ENCODE measurements at regions not wholly inside any gene's neighbourhood (a gene's known extent, or its start where the extent isn't known, plus 50 kb on each side); places are given as distances from the start of the nearest gene placed in this dataset.

- DNase-seq (no peak), ATAC-seq (no peak)
- Mint-ChIP-seq H3K36me3 (ENCODE audit: insufficient read depth) (no peaks in the 10 kb centered on the region), H3K4me1 (ENCODE audit: low read depth) (no peaks in the 10 kb centered on the region), H3K4me3 (no peak overlapping the region), H3K9me3 (no peaks in the 10 kb centered on the region), H3K27me3 (ENCODE audit: low read depth) (no peaks in the 10 kb centered on the region)
Measured at GRCh38 chr6:117167520-117168271, 97.7 kb upstream of the VGLL2 start.

- H3K4me1 Mint-ChIP-seq (ENCODE audit: low read depth) = no peaks in the 10 kb centered on the region
- no peak overlapping the region for H3K4me3 Mint-ChIP-seq
- no peaks in the 10 kb centered on the region for H3K27me3 Mint-ChIP-seq (ENCODE audit: low read depth)
- DNase-seq (no peak), ATAC-seq (no peak)
- H3K36me3 Mint-ChIP-seq (ENCODE audit: insufficient read depth) = no peaks in the 10 kb centered on the region
- H3K9me3 Mint-ChIP-seq = no peaks in the 10 kb centered on the region
Measured at GRCh38 chr6:117168296-117169063, 96.9 kb upstream of the VGLL2 start.

DNA sequence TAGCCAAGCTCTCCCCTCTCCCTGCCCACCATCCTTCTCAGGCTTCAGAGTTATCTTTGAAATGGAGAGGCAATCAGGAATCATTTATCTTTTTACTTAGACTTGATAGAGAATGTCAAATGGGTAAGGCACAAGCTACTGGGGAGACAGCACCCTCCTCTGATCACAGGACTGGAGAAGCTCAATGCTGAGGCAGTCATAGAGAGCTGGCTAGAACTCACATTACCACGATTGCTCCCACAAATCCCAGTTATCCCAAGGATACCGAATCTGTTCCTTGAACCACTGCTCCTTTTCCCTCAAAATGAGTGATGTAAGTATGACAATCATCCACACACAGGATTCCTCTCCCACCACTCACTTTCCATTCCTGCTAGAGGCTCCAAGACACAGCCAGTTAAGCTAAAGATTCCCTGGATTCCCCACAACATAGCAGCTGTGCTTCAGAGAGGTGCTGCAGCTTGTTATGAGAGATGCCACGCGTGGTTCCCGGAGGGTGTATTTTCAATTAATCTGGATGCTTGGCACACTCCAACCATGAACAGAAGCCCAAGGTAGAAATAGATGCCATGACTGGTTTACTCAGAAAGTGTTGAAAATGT, 96.2 kb upstream of the VGLL2 start:
- DNase-seq (no peak), ATAC-seq (no peak)
- H3K4me1 Mint-ChIP-seq (ENCODE audit: low read depth) = no peaks in the 10 kb centered on the region
- H3K36me3 Mint-ChIP-seq (ENCODE audit: insufficient read depth) = no peaks in the 10 kb centered on the region
- no peaks in the 10 kb centered on the region for H3K27me3 Mint-ChIP-seq (ENCODE audit: low read depth)
- H3K9me3 Mint-ChIP-seq = no peaks in the 10 kb centered on the region
- H3K4me3 Mint-ChIP-seq = no peak overlapping the region

DNA sequence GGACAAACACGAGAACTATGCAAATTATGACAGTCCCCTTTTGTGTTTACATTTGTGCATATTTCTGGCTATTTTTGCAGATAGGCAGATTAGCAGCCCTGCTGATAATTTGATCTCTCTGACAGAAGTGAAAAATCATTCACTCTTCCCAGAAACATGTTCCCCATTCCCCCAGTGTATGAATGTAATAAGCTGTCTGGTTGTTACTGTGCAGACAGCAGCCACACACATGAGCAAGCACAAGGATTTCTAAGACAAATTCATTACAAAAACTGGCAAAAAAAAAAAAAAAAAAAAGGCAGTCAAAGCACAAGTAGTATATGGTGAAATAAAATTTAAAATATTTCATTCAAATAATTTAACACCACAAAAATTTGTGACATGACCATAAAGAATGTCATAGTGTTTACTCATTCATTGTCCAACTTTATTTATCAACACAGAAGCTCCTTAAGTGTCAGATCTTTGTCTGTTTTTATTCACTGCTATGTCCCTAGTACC, 95.5 kb upstream of the VGLL2 start:
- Mint-ChIP-seq H3K36me3 (ENCODE audit: insufficient read depth) (no peaks in the 10 kb centered on the region), H3K9me3 (no peaks in the 10 kb centered on the region), H3K4me1 (ENCODE audit: low read depth) (no peaks in the 10 kb centered on the region), H3K27me3 (ENCODE audit: low read depth) (no peaks in the 10 kb centered on the region), H3K4me3 (no peak overlapping the region)
- ATAC-seq (no peak), DNase-seq (no peak)

DNA sequence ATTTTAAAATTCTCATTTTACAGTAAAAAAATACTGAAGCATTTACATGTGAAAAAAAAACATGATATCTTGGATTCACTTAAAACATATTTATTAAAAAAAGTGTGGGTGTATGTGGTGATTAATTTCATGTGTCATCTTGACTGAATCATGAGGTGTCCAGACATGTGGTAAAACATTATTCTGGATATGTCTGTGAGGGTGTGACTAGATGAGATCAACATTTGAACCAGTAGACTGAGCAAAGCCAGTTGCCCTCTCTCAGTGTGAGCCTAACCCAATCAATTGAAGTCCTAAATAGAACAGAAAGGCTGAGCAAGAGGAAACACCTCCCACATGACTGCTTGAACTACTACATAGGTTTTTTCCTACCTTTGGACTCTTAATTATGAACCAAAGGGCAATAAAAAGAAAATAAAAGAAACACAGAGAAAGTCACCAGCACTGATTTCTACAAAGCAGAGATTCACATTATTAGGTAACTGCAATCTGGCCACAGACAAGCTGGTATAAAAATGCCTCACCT, 90.5 kb upstream of the VGLL2 start:
- DNase-seq = no peak
- no peak for ATAC-seq
- peaks cover 17% of the 10 kb centered on the region for H3K9me3 Mint-ChIP-seq
- no peaks in the 10 kb centered on the region for H3K4me1 Mint-ChIP-seq (ENCODE audit: low read depth)
- no peak overlapping the region for H3K4me3 Mint-ChIP-seq
- no peaks in the 10 kb centered on the region for H3K27me3 Mint-ChIP-seq (ENCODE audit: low read depth)
- H3K36me3 Mint-ChIP-seq (ENCODE audit: insufficient read depth) = no peaks in the 10 kb centered on the region

DNA sequence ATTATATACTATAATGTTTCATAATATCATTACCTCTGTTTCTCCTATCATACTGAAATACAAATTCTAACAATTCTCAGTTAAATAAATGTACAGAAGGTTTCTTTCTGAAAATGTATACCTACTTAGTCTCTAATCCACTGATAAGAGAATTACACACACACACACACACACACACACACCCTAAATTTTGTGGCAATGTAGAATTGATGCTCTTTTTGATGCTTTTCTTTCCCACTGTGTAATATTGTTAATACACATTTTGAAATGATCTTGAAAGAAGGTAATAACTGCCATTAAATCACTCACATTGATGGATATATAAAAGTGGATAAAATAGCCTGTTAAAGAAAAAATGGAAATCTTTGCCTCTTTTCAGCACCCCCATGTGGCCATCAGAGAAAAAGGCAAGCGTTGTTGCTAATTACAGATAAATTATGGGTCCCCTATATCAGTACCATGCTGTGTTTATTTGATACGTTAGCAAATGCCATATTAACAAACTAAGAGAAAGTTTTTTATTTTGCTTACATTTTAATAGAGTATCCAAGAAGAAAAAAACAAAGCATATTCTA, 76.6 kb upstream of the VGLL2 start:
- no peaks in the 10 kb centered on the region for H3K4me1 Mint-ChIP-seq (ENCODE audit: low read depth)
- H3K9me3 Mint-ChIP-seq = no peaks in the 10 kb centered on the region
- H3K27me3 Mint-ChIP-seq (ENCODE audit: low read depth) = peaks cover 2% of the 10 kb centered on the region
- no peaks in the 10 kb centered on the region for H3K36me3 Mint-ChIP-seq (ENCODE audit: insufficient read depth)
- ATAC-seq = no peak
- no peak for DNase-seq
- H3K4me3 Mint-ChIP-seq = no peak overlapping the region

DNA sequence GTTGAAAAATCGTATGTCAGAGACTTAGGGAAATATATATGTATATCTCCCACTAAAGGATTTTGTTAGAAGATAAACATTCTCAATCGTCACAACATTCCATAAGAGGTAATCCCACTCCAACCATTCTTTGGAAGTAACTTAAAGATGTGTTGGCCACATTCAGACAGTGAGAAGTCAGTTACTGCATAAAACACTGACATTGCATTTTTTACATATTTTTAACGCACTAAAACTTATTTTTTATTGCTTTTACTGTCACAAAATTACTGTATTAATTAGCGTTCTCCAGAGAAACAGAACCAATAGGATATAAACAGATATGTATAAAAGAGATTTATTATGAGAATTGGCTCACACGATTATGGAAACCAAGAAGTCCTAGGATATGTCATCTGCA, 74.3 kb upstream of the VGLL2 start:
- no peaks in the 10 kb centered on the region for H3K9me3 Mint-ChIP-seq
- ATAC-seq (no peak), DNase-seq (no peak)
- H3K4me3 Mint-ChIP-seq = no peak overlapping the region
- peaks cover 2% of the 10 kb centered on the region for H3K27me3 Mint-ChIP-seq (ENCODE audit: low read depth)
- no peaks in the 10 kb centered on the region for H3K4me1 Mint-ChIP-seq (ENCODE audit: low read depth)
- H3K36me3 Mint-ChIP-seq (ENCODE audit: insufficient read depth) = no peaks in the 10 kb centered on the region

- Mint-ChIP-seq H3K36me3 (ENCODE audit: insufficient read depth) (no peaks in the 10 kb centered on the region), H3K27me3 (ENCODE audit: low read depth) (peaks cover 2% of the 10 kb centered on the region), H3K4me3 (no peak overlapping the region), H3K9me3 (no peaks in the 10 kb centered on the region), H3K4me1 (ENCODE audit: low read depth) (no peaks in the 10 kb centered on the region)
- ATAC-seq (no peak), DNase-seq (no peak)
Measured at GRCh38 chr6:117191448-117191847, 73.9 kb upstream of the VGLL2 start.

GRCh38 chr6:117194271-117194670, 71.1 kb upstream of the VGLL2 start:
- no peaks in the 10 kb centered on the region for H3K36me3 Mint-ChIP-seq (ENCODE audit: insufficient read depth)

GRCh38 chr6:117194978-117195377, 70.4 kb upstream of the VGLL2 start:
- H3K4me3 Mint-ChIP-seq = no peak overlapping the region
- ATAC-seq (no peak), DNase-seq (no peak)
- no peaks in the 10 kb centered on the region for H3K9me3 Mint-ChIP-seq
- no peaks in the 10 kb centered on the region for H3K36me3 Mint-ChIP-seq (ENCODE audit: insufficient read depth)
- H3K4me1 Mint-ChIP-seq (ENCODE audit: low read depth) = no peaks in the 10 kb centered on the region
- H3K27me3 Mint-ChIP-seq (ENCODE audit: low read depth) = peaks cover 2% of the 10 kb centered on the region

More at GRCh38 chr6:117194271-117194670, 71.1 kb upstream of the VGLL2 start:
- peaks cover 2% of the 10 kb centered on the region for H3K27me3 Mint-ChIP-seq (ENCODE audit: low read depth)
- no peaks in the 10 kb centered on the region for H3K4me1 Mint-ChIP-seq (ENCODE audit: low read depth)
- DNase-seq (no peak), ATAC-seq (no peak)
- H3K9me3 Mint-ChIP-seq = no peaks in the 10 kb centered on the region
- H3K4me3 Mint-ChIP-seq = no peak overlapping the region

DNA sequence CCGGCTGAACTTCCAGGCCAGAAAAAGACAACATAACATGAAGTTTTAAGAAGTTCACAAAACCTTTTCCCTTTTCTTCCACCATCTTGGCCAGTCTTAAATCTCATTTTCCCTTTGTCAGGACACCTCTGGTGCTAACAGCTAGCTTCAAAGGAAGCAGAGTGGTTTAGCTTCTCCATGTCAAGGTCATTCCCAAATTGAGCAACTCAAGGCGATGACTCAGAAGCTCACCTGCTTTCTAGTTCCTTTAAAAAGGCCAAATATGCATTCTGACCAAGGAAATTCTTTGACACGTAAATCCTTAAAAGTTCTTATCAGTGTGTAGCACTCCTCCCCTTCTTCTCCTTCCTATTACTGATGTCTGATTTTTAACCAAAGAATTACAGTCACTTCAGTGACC, 69.6 kb upstream of the VGLL2 start:
- ATAC-seq (no peak), DNase-seq (no peak)
- H3K27me3 Mint-ChIP-seq (ENCODE audit: low read depth) = peaks cover 2% of the 10 kb centered on the region
- no peak overlapping the region for H3K4me3 Mint-ChIP-seq
- no peaks in the 10 kb centered on the region for H3K4me1 Mint-ChIP-seq (ENCODE audit: low read depth)
- H3K9me3 Mint-ChIP-seq = no peaks in the 10 kb centered on the region
- H3K36me3 Mint-ChIP-seq (ENCODE audit: insufficient read depth) = no peaks in the 10 kb centered on the region

DNA sequence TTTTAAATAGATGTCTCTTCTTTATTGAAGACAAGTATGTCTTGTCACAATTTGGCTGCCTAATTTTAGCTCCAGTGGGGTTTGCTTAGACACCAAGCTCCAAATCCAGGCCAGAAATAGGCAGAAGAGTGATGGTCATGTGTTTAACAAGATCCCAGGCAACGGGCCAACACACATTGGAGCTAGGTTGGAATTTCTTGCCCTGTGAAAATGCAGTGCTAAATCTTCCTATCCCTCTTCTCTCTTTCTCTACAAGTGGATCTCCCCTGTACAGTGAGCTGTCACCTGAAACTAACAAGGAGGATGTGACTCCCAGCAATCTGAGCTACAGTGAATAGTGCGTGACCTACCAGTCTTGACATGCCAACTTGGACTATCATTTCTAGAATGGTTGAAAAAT, 65.3 kb upstream of the VGLL2 start:
- Mint-ChIP-seq H3K27me3 (ENCODE audit: low read depth) (no peaks in the 10 kb centered on the region), H3K36me3 (ENCODE audit: insufficient read depth) (no peaks in the 10 kb centered on the region), H3K9me3 (no peaks in the 10 kb centered on the region), H3K4me3 (no peak overlapping the region), H3K4me1 (ENCODE audit: low read depth) (no peaks in the 10 kb centered on the region)
- DNase-seq = no peak
- ATAC-seq = no peak

- H3K4me1 Mint-ChIP-seq (ENCODE audit: low read depth) = no peaks in the 10 kb centered on the region
- DNase-seq = no peak
- H3K27me3 Mint-ChIP-seq (ENCODE audit: low read depth) = no peaks in the 10 kb centered on the region
- H3K9me3 Mint-ChIP-seq = no peaks in the 10 kb centered on the region
- H3K36me3 Mint-ChIP-seq (ENCODE audit: insufficient read depth) = no peaks in the 10 kb centered on the region
- no peak overlapping the region for H3K4me3 Mint-ChIP-seq
- no peak for ATAC-seq
Measured at GRCh38 chr6:117204903-117205302, 60.5 kb upstream of the VGLL2 start.

DNA sequence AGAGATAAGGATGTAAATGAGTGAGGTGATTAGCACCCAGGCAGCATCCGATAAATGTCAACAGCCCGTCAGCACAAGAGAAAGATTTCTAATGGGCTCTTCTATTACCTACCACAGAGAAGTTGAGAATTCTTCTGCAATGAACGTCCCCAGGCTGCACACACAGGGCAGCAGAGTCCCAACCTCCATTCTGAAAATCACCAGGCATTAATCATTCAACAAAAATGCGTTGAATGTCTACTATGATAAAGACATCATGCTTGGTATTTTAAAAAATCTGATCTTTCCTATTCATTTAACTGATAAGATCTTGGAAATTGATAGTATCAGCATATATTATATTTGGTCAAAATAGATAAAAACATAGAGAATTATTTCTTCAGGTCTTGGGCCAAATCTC, 59.5 kb upstream of the VGLL2 start:
- H3K36me3 Mint-ChIP-seq (ENCODE audit: insufficient read depth) = no peaks in the 10 kb centered on the region
- DNase-seq (no peak), ATAC-seq (no peak)
- H3K27me3 Mint-ChIP-seq (ENCODE audit: low read depth) = no peaks in the 10 kb centered on the region
- H3K4me3 Mint-ChIP-seq = no peak overlapping the region
- H3K9me3 Mint-ChIP-seq = no peaks in the 10 kb centered on the region
- H3K4me1 Mint-ChIP-seq (ENCODE audit: low read depth) = no peaks in the 10 kb centered on the region
